Gastrocnemius medialis (tissue), 4 donors: ENCODE measurements at regions not wholly inside any gene's neighbourhood (a gene's known extent, or its start where the extent isn't known, plus 50 kb on each side); places are given as distances from the start of the nearest gene placed in this dataset.

ENCODE experiments used
- ATAC-seq, 2 donors: fragments of 150-250 bp; one replicate each; pipeline ENCODE4 v1.9.1; 2016
- DNase-seq, 2 donors: peaks; one replicate each; pipeline ENCODE4 v3.0.0-alpha.2; 2019
- H3K27ac ChIP-seq, 4 donors: fragments of 200-600 bp; sonication (generic); 1 replicate in 1 of 4; 2 replicates in 3 of 4; pipeline ENCODE4 v1.5.1; 2016 to 2018; ENCODE audit warnings: mild to moderate bottlenecking in 2 of 4, moderate library complexity in 1 of 4
- H3K27me3 ChIP-seq, 3 donors: fragments of 200-600 bp; sonication (generic) in 2 of 3; 1 replicate in 1 of 3; 2 replicates in 2 of 3; pipeline versions ENCODE4 v1.5.1 to v1.6.0; 2016 to 2019; ENCODE audit warnings: mild to moderate bottlenecking in 1 of 3, moderate library complexity in 1 of 3
- H3K36me3 ChIP-seq, 2 donors: fragments of 200-600 bp; sonication (generic) in 1 of 2; one replicate each; pipeline ENCODE4 v1.5.1; 2017 to 2018
- H3K4me1 ChIP-seq, 2 donors: fragments of 200-600 bp; sonication (generic) in 1 of 2; one replicate each; pipeline ENCODE4 v1.5.1; 2016 to 2017; ENCODE audit warnings: mild to moderate bottlenecking in 2 of 2
- H3K4me3 ChIP-seq, 4 donors: fragments of 200-600 bp; sonication (generic) in 3 of 4; 1 replicate in 1 of 4; 2 replicates in 3 of 4; pipeline ENCODE4 v1.5.1; 2016 to 2019; ENCODE audit warnings: mild to moderate bottlenecking in 2 of 4
- H3K9me3 ChIP-seq, 3 donors: fragments of 200-600 bp; sonication (generic) in 2 of 3; 1 replicate in 1 of 3; 2 replicates in 2 of 3; pipeline ENCODE4 v1.5.1; 2016 to 2019
- CTCF ChIP-seq, 5 experiments: fragments of 450-650 bp in 3 of 5; fragments of 200-600 bp in 2 of 5; sonication (generic) in 2 of 5; IDR thresholded peaks in 4 of 5; conservative IDR thresholded peaks in 1 of 5; 1 replicate in 4 of 5; 2 replicates in 1 of 5; pipeline ENCODE4 v1.5.1; 2016 to 2019; ENCODE audit warnings: antibody characterized with exemption in 5 of 5, mild to moderate bottlenecking in 3 of 5, moderate library complexity in 3 of 5
- POLR2A ChIP-seq, 2 donors: fragments of 450-650 bp; IDR thresholded peaks; one replicate each; pipeline ENCODE4 v1.6.1; 2017; ENCODE audit warnings: antibody characterized with exemption in 2 of 2, mild to moderate bottlenecking in 2 of 2, moderate library complexity in 2 of 2
- in situ Hi-C, 4 donors: fragments of 200-750 bp; cut with MboI; loops; one replicate each; pipeline versions ENCODE4 v1.15.0 to v1.8.0; 2017; ENCODE audit warnings: low sequenced_read_pairs in 4 of 4
- intact Hi-C: fragments of 100-400 bp; cut with DNase I; formaldehyde crosslinking; loops from one replicate; pipeline ENCODE4 v1.15.1; 2023; ENCODE audit warnings: low total_unique reads

- Histone ChIP-seq H3K4me3 (no peak overlapping the region), H3K9me3 (no peaks in the 10 kb centered on the region), H3K27ac (no peak overlapping the region), H3K4me1 (no peaks in the 10 kb centered on the region), H3K36me3 (no peaks in the 10 kb centered on the region), H3K27me3 (no peaks in the 10 kb centered on the region)
- TF ChIP-seq POLR2A (IDR thresholded peaks at IDR 0.05) (no peak), CTCF (IDR thresholded peaks at IDR 0.05 in 4 of 5, conservative IDR thresholded peaks at IDR 0.05 in 1 of 5) (no peak)
- no peak for ATAC-seq
- no peak for DNase-seq
- intact Hi-C loops (no loop called here), in situ Hi-C loops (no loop called here)
Measured at GRCh38 chr6:1027109-1027794, 284.6 kb upstream of the FOXQ1 start.

GRCh38 chr6:1025821-1026220 is 286.1 kb upstream of the FOXQ1 start:
- Histone ChIP-seq H3K9me3 (no peaks in the 10 kb centered on the region), H3K4me1 (no peaks in the 10 kb centered on the region), H3K27me3 (no peaks in the 10 kb centered on the region), H3K4me3 (no peak overlapping the region), H3K36me3 (no peaks in the 10 kb centered on the region), H3K27ac (no peak overlapping the region)
- TF ChIP-seq CTCF (IDR thresholded peaks at IDR 0.05 in 4 of 5, conservative IDR thresholded peaks at IDR 0.05 in 1 of 5) (no peak), POLR2A (IDR thresholded peaks at IDR 0.05) (no peak)
- ATAC-seq: no peak
- intact Hi-C loops (no loop called here), in situ Hi-C loops (no loop called here)
- DNase-seq: no peak

GRCh38 chr6:1024587-1024986 is 287.3 kb upstream of the FOXQ1 start:
- no peaks in the 10 kb centered on the region for H3K9me3 ChIP-seq
- no peaks in the 10 kb centered on the region for H3K4me1 ChIP-seq
- intact Hi-C loops: no loop called here
- in situ Hi-C loops: no loop called here
- TF ChIP-seq CTCF (IDR thresholded peaks at IDR 0.05 in 4 of 5, conservative IDR thresholded peaks at IDR 0.05 in 1 of 5) (no peak), POLR2A (IDR thresholded peaks at IDR 0.05) (no peak)
- ATAC-seq: no peak
- no peak overlapping the region for H3K4me3 ChIP-seq
- DNase-seq: no peak
- no peaks in the 10 kb centered on the region for H3K27me3 ChIP-seq
- no peaks in the 10 kb centered on the region for H3K36me3 ChIP-seq
- H3K27ac ChIP-seq: no peak overlapping the region

GRCh38 chr6:1024161-1024560 is 287.7 kb upstream of the FOXQ1 start:
- no peaks in the 10 kb centered on the region for H3K9me3 ChIP-seq
- H3K27ac ChIP-seq: no peak overlapping the region
- ATAC-seq (no peak), DNase-seq (no peak)
- in situ Hi-C loops (no loop called here), intact Hi-C loops (no loop called here)
- TF ChIP-seq CTCF (IDR thresholded peaks at IDR 0.05 in 4 of 5, conservative IDR thresholded peaks at IDR 0.05 in 1 of 5): no peak
- TF ChIP-seq POLR2A (IDR thresholded peaks at IDR 0.05): no peak
- H3K27me3 ChIP-seq: no peaks in the 10 kb centered on the region
- H3K4me3 ChIP-seq: no peak overlapping the region
- H3K4me1 ChIP-seq: no peaks in the 10 kb centered on the region
- H3K36me3 ChIP-seq: no peaks in the 10 kb centered on the region

GRCh38 chr6:1023229-1023628 is 288.7 kb upstream of the FOXQ1 start:
- DNase-seq: no peak
- no peaks in the 10 kb centered on the region for H3K9me3 ChIP-seq
- no peaks in the 10 kb centered on the region for H3K36me3 ChIP-seq
- H3K27me3 ChIP-seq: no peaks in the 10 kb centered on the region
- H3K4me1 ChIP-seq: no peaks in the 10 kb centered on the region
- intact Hi-C loops: no loop called here
- no peak for ATAC-seq
- no peak overlapping the region for H3K4me3 ChIP-seq
- TF ChIP-seq POLR2A (IDR thresholded peaks at IDR 0.05): no peak
- TF ChIP-seq CTCF (IDR thresholded peaks at IDR 0.05 in 4 of 5, conservative IDR thresholded peaks at IDR 0.05 in 1 of 5): no peak
- in situ Hi-C loops: no loop called here
- no peak overlapping the region for H3K27ac ChIP-seq
